ENCODE measurements at regions not wholly inside any gene's neighbourhood (a gene's known extent, or its start where the extent isn't known, plus 50 kb on each side); places are given as distances from the start of the nearest gene placed in this dataset.

DNA sequence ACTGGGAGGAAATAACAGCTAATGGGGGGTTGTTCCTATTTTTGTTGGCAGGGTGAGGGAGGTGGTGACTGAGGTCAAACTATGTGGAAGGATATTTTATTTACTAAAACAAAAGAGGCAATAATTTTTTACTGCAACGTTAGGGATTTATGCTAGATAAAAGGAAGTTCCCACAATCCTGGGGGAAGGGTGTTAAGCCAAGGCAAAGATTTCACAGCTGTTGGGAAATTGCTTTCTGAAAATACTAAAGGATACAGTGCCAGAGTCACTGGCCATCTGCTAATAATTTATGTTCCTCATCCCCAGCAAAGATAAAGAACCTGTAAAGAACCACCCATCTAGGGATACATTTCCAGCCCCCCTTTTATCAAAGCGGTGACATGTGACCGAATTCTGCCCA, 756.0 kb upstream of the RBFOX1 start:
- no peak overlapping the region for H3K27ac ChIP-seq
- no peak overlapping the region for H3K4me3 ChIP-seq
- TF ChIP-seq, protein P1, sequence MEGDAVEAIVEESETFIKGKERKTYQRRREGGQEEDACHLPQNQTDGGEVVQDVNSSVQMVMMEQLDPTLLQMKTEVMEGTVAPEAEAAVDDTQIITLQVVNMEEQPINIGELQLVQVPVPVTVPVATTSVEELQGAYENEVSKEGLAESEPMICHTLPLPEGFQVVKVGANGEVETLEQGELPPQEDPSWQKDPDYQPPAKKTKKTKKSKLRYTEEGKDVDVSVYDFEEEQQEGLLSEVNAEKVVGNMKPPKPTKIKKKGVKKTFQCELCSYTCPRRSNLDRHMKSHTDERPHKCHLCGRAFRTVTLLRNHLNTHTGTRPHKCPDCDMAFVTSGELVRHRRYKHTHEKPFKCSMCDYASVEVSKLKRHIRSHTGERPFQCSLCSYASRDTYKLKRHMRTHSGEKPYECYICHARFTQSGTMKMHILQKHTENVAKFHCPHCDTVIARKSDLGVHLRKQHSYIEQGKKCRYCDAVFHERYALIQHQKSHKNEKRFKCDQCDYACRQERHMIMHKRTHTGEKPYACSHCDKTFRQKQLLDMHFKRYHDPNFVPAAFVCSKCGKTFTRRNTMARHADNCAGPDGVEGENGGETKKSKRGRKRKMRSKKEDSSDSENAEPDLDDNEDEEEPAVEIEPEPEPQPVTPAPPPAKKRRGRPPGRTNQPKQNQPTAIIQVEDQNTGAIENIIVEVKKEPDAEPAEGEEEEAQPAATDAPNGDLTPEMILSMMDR (IDR thresholded peaks at IDR 0.05): no peak
- H3K27me3 ChIP-seq (replicated peaks; ENCODE audit: insufficient read depth): no peaks in the 10 kb centered on the region
- DNase-seq (ENCODE audit: low spot score) (no peak), ATAC-seq (ENCODE audit: insufficient number of reproducible peaks, low FRiP score, low read depth) (no peak)
- no peaks in the 10 kb centered on the region for H3K9me3 ChIP-seq
- no peaks in the 10 kb centered on the region for H3K4me1 ChIP-seq (ENCODE audit: control insufficient read depth in 1 of 2, low read depth in 2 of 2)
- no peaks in the 10 kb centered on the region for H3K36me3 ChIP-seq

DNA sequence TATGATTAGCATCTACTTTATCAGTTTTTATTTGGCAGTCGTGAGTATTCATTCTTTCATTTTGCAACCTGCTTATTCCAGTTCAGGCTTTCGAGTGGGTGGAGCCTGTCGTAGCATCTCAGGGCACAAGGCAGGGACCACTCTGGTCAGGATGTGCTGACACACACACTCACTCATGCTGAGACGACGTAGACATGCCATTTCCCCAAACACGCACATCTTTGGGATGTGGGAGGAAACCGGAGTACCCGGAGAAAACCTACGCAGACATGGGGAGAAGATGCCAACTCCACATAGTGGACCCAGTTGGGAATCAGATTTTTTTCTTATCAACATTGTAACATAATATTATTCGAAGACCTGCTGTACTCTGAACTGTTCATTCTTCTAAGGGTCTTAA, 756.5 kb upstream of the RBFOX1 start:
- Histone ChIP-seq H3K36me3 (no peaks in the 10 kb centered on the region), H3K4me1 (ENCODE audit: control insufficient read depth in 1 of 2, low read depth in 2 of 2) (no peaks in the 10 kb centered on the region), H3K27me3 (replicated peaks; ENCODE audit: insufficient read depth) (no peaks in the 10 kb centered on the region), H3K9me3 (no peaks in the 10 kb centered on the region), H3K27ac (no peak overlapping the region), H3K4me3 (no peak overlapping the region)
- no peak for DNase-seq (ENCODE audit: low spot score)
- TF ChIP-seq, protein P1 (IDR thresholded peaks at IDR 0.05): no peak
- ATAC-seq (ENCODE audit: insufficient number of reproducible peaks, low FRiP score, low read depth): no peak

DNA sequence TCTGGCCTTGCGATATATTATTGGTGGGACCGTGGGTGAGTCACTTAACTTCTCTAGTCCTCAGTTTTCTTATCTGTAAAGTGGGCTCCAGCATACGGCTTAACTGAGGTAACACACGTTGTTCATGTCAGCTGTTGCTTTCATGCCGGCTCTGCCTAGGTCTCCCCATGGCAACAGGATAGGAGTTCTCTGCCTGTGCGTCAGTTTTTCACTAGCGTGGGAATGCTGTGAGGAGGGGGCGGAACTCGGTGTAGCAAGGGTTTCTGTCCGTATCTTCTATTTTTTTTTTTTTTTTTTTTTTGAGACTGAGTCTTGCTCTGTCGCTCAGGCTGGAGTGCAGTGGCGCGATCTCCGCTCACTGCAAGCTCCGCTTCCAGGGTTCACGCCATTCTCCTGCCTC, 758.5 kb upstream of the RBFOX1 start:
- Histone ChIP-seq H3K36me3 (no peaks in the 10 kb centered on the region), H3K9me3 (no peaks in the 10 kb centered on the region), H3K27me3 (replicated peaks; ENCODE audit: insufficient read depth) (no peaks in the 10 kb centered on the region), H3K4me1 (ENCODE audit: control insufficient read depth in 1 of 2, low read depth in 2 of 2) (no peaks in the 10 kb centered on the region), H3K27ac (no peak overlapping the region), H3K4me3 (no peak overlapping the region)
- TF ChIP-seq, protein P1 (IDR thresholded peaks at IDR 0.05): no peak
- DNase-seq (ENCODE audit: low spot score) (no peak), ATAC-seq (ENCODE audit: insufficient number of reproducible peaks, low FRiP score, low read depth) (no peak)

DNA sequence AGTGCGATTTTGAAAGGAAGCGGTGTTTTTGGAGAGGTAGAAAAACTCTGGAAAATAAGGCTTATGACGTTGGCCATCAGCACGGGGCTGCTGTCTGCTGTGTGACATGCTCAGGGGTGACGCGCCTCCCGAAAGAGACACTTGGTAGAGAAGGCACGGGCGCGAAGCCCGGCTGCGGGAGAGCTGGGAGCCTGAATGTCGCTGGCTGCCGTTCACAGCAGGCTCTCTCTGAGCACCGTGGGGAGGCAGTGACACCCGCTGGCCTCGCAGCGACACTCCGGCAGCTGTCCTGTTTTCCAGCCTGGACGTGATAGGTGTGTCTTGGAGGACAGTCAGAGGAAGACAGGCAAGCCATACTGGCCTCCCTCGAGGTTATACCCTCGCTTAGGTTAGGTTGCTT, 759.1 kb upstream of the RBFOX1 start:
- TF ChIP-seq, protein P1 (IDR thresholded peaks at IDR 0.05): no peak
- ATAC-seq (ENCODE audit: insufficient number of reproducible peaks, low FRiP score, low read depth) (no peak), DNase-seq (ENCODE audit: low spot score) (no peak)
- H3K9me3 ChIP-seq: no peaks in the 10 kb centered on the region
- no peak overlapping the region for H3K4me3 ChIP-seq
- no peaks in the 10 kb centered on the region for H3K36me3 ChIP-seq
- no peaks in the 10 kb centered on the region for H3K4me1 ChIP-seq (ENCODE audit: control insufficient read depth in 1 of 2, low read depth in 2 of 2)
- H3K27ac ChIP-seq: no peak overlapping the region
- no peaks in the 10 kb centered on the region for H3K27me3 ChIP-seq (replicated peaks; ENCODE audit: insufficient read depth)

DNA sequence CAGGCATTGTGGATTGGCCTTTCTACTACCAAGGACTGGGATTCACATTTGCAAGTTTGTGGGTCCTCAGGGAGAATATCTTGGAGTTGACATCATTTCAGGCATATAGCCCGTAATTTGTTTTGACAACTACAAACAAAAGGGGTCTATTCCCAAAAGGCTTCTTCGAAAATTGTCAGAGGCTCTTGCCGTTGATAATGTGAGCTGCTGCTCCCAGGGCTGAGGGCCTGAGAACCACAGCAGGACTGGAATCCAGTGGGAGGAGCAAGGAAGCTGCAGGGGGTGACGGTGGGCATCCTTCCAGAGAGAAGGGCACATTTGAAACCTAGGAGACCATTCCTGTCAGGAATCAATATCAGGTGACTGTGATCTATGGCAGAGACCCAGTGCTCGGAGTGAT, 761.6 kb upstream of the RBFOX1 start:
- DNase-seq (ENCODE audit: low spot score): no peak
- TF ChIP-seq, protein P1 (IDR thresholded peaks at IDR 0.05): no peak
- no peak overlapping the region for H3K4me3 ChIP-seq
- H3K36me3 ChIP-seq: no peaks in the 10 kb centered on the region
- H3K9me3 ChIP-seq: no peaks in the 10 kb centered on the region
- H3K27me3 ChIP-seq (replicated peaks; ENCODE audit: insufficient read depth): no peaks in the 10 kb centered on the region
- H3K4me1 ChIP-seq (ENCODE audit: control insufficient read depth in 1 of 2, low read depth in 2 of 2): no peaks in the 10 kb centered on the region
- H3K27ac ChIP-seq: no peak overlapping the region
- no peak for ATAC-seq (ENCODE audit: insufficient number of reproducible peaks, low FRiP score, low read depth)

Measured in thoracic aorta (tissue), 2 donors.